NOMO-1 treated with dmso at 0.1 percent for 144 hours (cell line): ENCODE measurements at regions not wholly inside any gene's neighbourhood (a gene's known extent, or its start where the extent isn't known, plus 50 kb on each side); places are given as distances from the start of the nearest gene placed in this dataset.

Experiments
- DNase-seq: peaks from one replicate; lab custom pipeline; 2025; ENCODE audit not compliant: unreplicated experiment; lab: John Stamatoyannopoulos, UW

DNA sequence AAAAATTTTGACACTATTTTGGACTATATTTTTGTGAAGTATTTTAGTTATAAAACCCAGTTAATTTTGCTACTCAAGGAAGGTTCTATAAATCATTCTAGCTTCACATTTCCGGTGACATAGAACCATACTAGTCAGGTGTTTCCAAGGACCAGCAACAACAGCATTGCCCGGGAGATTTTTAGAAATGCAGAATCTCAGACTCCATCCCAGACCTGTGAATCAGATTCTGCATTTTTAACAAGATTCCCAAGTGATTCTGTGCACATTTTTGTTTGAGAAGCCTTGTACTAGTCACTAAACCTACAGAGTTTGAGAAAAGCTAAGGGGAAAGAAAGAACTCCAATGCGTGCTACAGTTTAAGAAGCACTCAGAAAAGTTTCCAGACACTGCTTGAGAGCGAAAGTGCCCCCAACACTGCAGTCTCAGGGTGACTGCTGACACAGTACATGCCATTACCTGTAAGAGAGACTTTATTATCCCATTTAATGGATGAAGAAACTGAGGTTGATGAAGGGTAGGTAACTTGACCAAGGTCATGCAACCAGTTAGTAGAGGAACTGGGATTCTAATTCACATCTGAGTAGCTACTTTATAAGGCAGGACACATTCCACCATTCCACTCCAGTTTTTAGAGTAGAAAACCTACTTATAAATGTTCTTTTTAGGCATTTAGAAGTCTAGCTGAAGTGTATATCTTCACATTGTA lies 49.7 kb upstream of the USP3 start:
- no peak for DNase-seq
